Body of pancreas (tissue), 4 donors: ENCODE measurements at regions not wholly inside any gene's neighbourhood (a gene's known extent, or its start where the extent isn't known, plus 50 kb on each side); places are given as distances from the start of the nearest gene placed in this dataset.

Experiments
- CTCF ChIP-seq, 7 experiments: fragments of 450-650 bp in 4 of 7; fragments of 200-600 bp in 3 of 7; sonication (generic) in 3 of 7; IDR thresholded peaks; one replicate each; pipeline ENCODE4 v1.5.1; 2016 to 2019; ENCODE audit warnings: antibody characterized with exemption in 7 of 7
- POLR2A ChIP-seq, 3 donors: fragments of 450-650 bp; IDR thresholded peaks; one replicate each; pipeline ENCODE4 v1.6.1; 2016; ENCODE audit warnings: antibody characterized with exemption in 3 of 3, mild to moderate bottlenecking in 2 of 3

GRCh38 chr3:70568626-70569025 lies 256.2 kb upstream of the MDFIC2 start:
- TF ChIP-seq CTCF (IDR thresholded peaks at IDR 0.05), result no peak
- TF ChIP-seq POLR2A (IDR thresholded peaks at IDR 0.05), result no peak
